ENCODE measurements at regions not wholly inside any gene's neighbourhood (a gene's known extent, or its start where the extent isn't known, plus 50 kb on each side); places are given as distances from the start of the nearest gene placed in this dataset.

DNA sequence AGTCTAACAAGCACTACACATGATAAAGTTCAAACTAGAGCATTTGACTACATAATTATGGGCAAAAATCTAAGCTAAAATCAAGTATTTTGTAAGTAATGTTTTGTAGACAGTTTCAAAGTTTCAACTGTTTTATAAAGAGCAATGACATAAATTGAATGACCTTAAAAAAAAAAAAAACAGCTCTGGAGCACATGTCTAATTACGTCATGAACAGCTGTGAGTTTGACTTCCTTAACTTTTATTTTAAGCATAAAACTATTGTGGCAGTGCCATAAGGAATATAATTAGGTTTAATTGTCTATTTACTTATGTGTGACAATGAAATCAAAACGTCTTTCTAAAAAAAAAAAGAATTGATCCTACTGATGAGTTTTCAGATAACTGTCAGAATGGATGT is 272.5 kb upstream of the LRRC7 start:
- TF ChIP-seq, protein P1, sequence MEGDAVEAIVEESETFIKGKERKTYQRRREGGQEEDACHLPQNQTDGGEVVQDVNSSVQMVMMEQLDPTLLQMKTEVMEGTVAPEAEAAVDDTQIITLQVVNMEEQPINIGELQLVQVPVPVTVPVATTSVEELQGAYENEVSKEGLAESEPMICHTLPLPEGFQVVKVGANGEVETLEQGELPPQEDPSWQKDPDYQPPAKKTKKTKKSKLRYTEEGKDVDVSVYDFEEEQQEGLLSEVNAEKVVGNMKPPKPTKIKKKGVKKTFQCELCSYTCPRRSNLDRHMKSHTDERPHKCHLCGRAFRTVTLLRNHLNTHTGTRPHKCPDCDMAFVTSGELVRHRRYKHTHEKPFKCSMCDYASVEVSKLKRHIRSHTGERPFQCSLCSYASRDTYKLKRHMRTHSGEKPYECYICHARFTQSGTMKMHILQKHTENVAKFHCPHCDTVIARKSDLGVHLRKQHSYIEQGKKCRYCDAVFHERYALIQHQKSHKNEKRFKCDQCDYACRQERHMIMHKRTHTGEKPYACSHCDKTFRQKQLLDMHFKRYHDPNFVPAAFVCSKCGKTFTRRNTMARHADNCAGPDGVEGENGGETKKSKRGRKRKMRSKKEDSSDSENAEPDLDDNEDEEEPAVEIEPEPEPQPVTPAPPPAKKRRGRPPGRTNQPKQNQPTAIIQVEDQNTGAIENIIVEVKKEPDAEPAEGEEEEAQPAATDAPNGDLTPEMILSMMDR (IDR thresholded peaks at IDR 0.05): no peak
- TF ChIP-seq CHD2 (IDR thresholded peaks at IDR 0.05; ENCODE audit: low read length, partially characterized antibody) (no peak), HOXB13 (CRISPR knock-in tag; IDR thresholded peaks at IDR 0.05; ENCODE audit: low read depth) (no peak), KDM1A (IDR thresholded peaks at IDR 0.05; ENCODE audit: low read depth) (no peak), POLR2A (IDR thresholded peaks at IDR 0.05; ENCODE audit: low read length) (no peak), EP300 (IDR thresholded peaks at IDR 0.05) (no peak), SREBF2 (IDR thresholded peaks at IDR 0.05) (no peak), TFCP2L1 (CRISPR knock-in tag; IDR thresholded peaks at IDR 0.05) (no peak)
- TF ChIP-seq, protein P2, sequence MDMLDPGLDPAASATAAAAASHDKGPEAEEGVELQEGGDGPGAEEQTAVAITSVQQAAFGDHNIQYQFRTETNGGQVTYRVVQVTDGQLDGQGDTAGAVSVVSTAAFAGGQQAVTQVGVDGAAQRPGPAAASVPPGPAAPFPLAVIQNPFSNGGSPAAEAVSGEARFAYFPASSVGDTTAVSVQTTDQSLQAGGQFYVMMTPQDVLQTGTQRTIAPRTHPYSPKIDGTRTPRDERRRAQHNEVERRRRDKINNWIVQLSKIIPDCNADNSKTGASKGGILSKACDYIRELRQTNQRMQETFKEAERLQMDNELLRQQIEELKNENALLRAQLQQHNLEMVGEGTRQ (IDR thresholded peaks at IDR 0.05): no peak

All from A549 (cell line).